Peyer's patch (tissue), 4 donors: ENCODE measurements at regions not wholly inside any gene's neighbourhood (a gene's known extent, or its start where the extent isn't known, plus 50 kb on each side); places are given as distances from the start of the nearest gene placed in this dataset.
"Not testable (repeated sequence)": the region's sequence is repeated elsewhere in the genome, so short reads cannot be mapped to it uniquely, and the experiment has no call there.

Experiments
- DNase-seq, 3 donors: peaks; one replicate each; pipeline ENCODE4 v3.0.0-alpha.2; 2017 to 2019
- H3K27ac ChIP-seq, 4 donors: fragments of 200-600 bp; sonication (generic); one replicate each; pipeline ENCODE4 v1.5.1; 2016 to 2019
- H3K27me3 ChIP-seq, 2 donors: fragments of 200-600 bp; sonication (generic); one replicate each; pipeline ENCODE4 v1.5.1; 2019
- H3K36me3 ChIP-seq, 3 donors: fragments of 200-600 bp; sonication (generic); one replicate each; pipeline ENCODE4 v1.5.1; 2016 to 2019
- H3K4me1 ChIP-seq, 4 donors: fragments of 200-600 bp; sonication (generic); one replicate each; pipeline ENCODE4 v1.5.1; 2016 to 2019
- H3K4me3 ChIP-seq, 4 donors: fragments of 200-600 bp; sonication (generic); 1 replicate in 3 of 4; 2 replicates in 1 of 4; pipeline ENCODE4 v1.5.1; 2016 to 2019; ENCODE audit warnings: mild to moderate bottlenecking in 1 of 4
- H3K9me3 ChIP-seq, 4 donors: fragments of 200-600 bp; sonication (generic); one replicate each; pipeline ENCODE4 v1.5.1; 2016 to 2019; ENCODE audit warnings: mild to moderate bottlenecking in 1 of 4
- POLR2A ChIP-seq, 2 donors: fragments of 450-650 bp; IDR thresholded peaks; one replicate each; pipeline ENCODE4 v1.5.1; 2017; ENCODE audit warnings: antibody characterized with exemption in 2 of 2, mild to moderate bottlenecking in 2 of 2, moderate library complexity in 2 of 2
- TF ChIP-seq, protein P1 (sequence below), 6 experiments: fragments of 450-650 bp in 4 of 6; fragments of 200-600 bp in 2 of 6; sonication (generic) in 1 of 6; IDR thresholded peaks; one replicate each; pipeline ENCODE4 v1.5.1; 2017 to 2019; ENCODE audit warnings: antibody characterized with exemption in 6 of 6, mild to moderate bottlenecking in 3 of 6, moderate library complexity in 1 of 6

DNA sequence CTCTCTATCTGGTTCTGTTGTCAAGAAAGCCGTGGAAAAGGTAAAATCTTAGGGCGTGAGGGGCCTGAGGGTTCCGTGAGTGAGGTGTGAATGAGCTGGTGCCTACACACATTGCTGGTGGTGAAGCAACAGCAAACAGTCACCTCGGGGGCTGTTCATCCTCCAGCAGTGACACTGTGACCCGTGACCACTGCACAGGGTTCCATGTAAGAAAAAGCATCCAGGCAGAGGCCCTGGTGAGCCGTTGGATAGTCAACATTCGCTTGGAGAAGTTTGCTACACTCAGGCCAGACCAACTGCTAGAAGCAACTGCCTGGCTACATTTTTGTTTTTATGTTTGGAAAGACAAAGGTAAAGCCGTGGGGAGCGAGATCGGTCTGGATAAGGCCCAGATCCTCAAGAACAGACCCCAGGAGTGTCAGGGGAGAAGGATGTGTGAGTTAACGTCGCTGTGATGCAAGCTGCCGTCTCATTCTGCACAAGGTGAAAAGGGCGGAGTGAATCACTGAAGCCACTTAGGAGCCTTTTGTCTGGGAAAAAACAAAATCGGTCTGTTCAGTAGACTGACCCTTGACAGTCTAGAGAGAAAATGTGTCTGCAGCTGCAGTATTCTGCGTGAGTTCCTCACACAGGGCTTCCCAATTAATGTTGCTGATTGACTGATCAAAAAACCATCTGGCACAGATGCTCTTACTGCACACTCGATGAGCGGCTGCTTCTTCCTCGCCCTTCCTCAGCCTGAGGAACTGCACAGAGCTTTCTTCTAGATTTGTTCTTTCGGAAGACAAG lies 404.0 kb downstream of the SMOC2 start:
- TF ChIP-seq, protein P1, sequence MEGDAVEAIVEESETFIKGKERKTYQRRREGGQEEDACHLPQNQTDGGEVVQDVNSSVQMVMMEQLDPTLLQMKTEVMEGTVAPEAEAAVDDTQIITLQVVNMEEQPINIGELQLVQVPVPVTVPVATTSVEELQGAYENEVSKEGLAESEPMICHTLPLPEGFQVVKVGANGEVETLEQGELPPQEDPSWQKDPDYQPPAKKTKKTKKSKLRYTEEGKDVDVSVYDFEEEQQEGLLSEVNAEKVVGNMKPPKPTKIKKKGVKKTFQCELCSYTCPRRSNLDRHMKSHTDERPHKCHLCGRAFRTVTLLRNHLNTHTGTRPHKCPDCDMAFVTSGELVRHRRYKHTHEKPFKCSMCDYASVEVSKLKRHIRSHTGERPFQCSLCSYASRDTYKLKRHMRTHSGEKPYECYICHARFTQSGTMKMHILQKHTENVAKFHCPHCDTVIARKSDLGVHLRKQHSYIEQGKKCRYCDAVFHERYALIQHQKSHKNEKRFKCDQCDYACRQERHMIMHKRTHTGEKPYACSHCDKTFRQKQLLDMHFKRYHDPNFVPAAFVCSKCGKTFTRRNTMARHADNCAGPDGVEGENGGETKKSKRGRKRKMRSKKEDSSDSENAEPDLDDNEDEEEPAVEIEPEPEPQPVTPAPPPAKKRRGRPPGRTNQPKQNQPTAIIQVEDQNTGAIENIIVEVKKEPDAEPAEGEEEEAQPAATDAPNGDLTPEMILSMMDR (IDR thresholded peaks at IDR 0.05) = no peak
- no peak for TF ChIP-seq POLR2A (IDR thresholded peaks at IDR 0.05)
- H3K4me3 ChIP-seq = no peak overlapping the region
- H3K27ac ChIP-seq = no peak overlapping the region
- no peaks in the 10 kb centered on the region for H3K9me3 ChIP-seq
- DNase-seq = no peak
- no peaks in the 10 kb centered on the region for H3K4me1 ChIP-seq
- no peaks in the 10 kb centered on the region for H3K36me3 ChIP-seq
- no peaks in the 10 kb centered on the region for H3K27me3 ChIP-seq

DNA sequence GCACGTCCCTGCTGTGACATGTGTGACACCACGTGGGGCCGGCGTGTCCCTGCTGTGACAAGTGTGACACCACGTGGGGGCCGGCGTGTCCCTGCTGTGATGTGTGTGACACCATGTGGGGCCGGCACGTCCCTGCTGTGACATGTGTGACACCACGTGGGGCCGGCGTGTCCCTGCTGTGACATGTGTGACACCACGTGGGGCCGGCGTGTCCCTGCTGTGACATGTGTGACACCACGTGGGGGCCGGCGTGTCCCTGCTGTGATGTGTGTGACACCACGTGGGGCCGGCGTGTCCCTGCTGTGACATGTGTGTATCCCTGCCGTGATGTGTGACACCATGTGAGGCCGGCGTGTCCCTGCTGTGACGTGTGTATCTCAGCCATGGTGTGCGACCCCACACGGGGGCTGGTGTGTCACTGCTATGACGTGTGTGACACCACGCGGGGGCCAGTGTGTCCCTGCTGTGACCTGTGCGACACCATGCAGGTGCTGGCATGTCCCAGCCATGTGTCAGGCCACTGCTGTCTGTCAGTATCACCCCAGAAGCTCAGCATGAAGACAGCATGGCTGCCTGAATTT lies 401.7 kb downstream of the SMOC2 start:
- not testable (repeated sequence) for H3K4me1 ChIP-seq, DNase-seq, H3K27me3 ChIP-seq, H3K27ac ChIP-seq, H3K4me3 ChIP-seq, H3K9me3 ChIP-seq, H3K36me3 ChIP-seq

DNA sequence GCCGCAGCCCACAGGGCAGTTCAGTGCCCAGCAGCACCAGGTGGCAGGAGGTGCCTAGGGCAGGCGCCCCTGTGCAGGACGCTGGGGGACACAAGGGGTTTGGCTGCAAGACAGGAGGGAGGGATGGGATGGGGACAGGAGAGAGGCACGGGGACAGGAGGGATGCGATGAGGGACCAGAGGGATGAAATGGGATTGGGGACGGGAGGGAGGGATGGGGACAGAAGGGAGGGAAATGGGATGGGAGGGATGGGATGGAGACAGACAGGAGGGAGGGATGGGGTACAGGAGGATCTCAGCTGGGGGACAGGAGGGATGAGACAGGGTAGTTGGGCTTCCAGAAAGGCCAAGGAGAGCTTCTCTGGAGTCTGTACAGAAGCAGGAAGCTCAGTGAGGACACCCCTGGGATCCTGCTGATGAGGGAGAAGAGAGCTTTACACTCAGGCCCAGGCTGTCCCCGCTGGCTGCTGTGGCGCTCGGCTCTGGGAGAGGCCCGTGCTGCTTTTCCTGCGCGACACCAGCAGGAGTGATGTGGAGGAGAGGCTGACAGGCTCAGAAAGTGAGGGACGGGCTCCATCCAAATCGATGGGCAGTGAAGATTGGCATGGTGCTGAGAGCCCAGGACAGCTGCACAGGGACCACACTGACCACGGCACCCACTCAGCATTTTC lies 400.8 kb downstream of the SMOC2 start:
- no peaks in the 10 kb centered on the region for H3K9me3 ChIP-seq

DNA sequence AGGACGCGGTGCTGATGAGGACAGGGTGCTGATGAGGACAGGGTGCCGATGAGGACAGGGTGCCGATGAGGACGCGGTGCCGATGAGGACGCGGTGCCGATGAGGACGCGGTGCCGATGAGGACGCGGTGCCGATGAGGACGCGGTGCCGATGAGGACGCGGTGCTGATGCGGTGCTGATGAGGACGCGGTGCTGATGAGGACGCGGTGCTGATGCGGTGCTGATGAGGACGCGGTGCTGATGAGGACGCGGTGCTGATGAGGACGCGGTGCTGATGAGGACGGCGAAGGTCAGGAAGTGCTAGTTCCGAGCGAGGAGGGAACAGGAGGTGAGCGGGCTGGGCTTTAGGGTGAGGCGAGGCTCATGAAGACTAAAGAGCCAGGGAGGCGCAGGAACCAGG lies 399.9 kb downstream of the SMOC2 start:
- H3K27ac ChIP-seq, H3K36me3 ChIP-seq, H3K4me1 ChIP-seq, DNase-seq, H3K9me3 ChIP-seq, H3K4me3 ChIP-seq, H3K27me3 ChIP-seq: not testable (repeated sequence)

More for the DNA sequence above, 400.8 kb downstream of the SMOC2 start:
- H3K27ac ChIP-seq = no peak overlapping the region
- no peak overlapping the region for H3K4me3 ChIP-seq
- H3K27me3 ChIP-seq = no peaks in the 10 kb centered on the region
- no peaks in the 10 kb centered on the region for H3K4me1 ChIP-seq
- no peaks in the 10 kb centered on the region for H3K36me3 ChIP-seq
- TF ChIP-seq POLR2A (IDR thresholded peaks at IDR 0.05) = no peak
- TF ChIP-seq, protein P1 (IDR thresholded peaks at IDR 0.05) = no peak
- no peak for DNase-seq

DNA sequence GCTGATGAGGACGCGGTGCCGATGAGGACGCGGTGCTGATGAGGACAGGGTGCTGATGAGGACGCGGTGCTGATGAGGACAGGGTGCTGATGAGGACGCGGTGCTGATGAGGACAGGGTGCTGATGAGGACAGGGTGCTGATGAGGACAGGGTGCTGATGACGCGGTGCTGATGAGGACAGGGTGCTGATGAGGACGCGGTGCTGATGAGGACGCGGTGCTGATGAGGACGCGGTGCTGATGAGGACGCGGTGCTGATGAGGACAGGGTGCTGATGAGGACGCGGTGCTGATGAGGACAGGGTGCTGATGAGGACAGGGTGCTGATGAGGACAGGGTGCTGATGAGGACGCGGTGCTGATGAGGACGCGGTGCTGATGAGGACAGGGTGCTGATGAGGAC lies 399.3 kb downstream of the SMOC2 start:
- not testable (repeated sequence) for H3K9me3 ChIP-seq, DNase-seq, H3K27me3 ChIP-seq, H3K36me3 ChIP-seq, H3K27ac ChIP-seq, H3K4me3 ChIP-seq, H3K4me1 ChIP-seq

DNA sequence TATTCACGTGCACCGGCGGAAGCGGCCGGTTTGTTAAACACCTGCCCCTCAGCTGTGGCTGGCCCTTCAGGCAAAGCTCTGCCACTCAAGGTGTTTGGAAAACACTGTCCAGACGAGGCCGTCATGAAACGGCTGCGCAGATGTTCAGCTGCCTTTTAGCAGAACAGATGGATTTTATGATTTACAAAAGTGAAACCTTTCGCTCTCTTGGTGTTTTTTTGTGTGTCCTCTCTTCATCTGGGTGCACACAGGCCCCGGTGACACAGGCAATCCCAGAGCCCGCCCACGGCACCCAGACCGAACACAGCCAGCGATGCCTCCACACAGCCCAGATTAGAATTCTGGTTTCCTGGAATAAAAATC lies 397.0 kb downstream of the SMOC2 start:
- H3K4me3 ChIP-seq = no peak overlapping the region
- H3K9me3 ChIP-seq = no peaks in the 10 kb centered on the region
- H3K27me3 ChIP-seq = no peaks in the 10 kb centered on the region
- H3K27ac ChIP-seq = no peak overlapping the region
- no peak for TF ChIP-seq POLR2A (IDR thresholded peaks at IDR 0.05)
- TF ChIP-seq, protein P1 (IDR thresholded peaks at IDR 0.05) = no peak
- DNase-seq = no peak
- no peaks in the 10 kb centered on the region for H3K4me1 ChIP-seq
- H3K36me3 ChIP-seq = no peaks in the 10 kb centered on the region

DNA sequence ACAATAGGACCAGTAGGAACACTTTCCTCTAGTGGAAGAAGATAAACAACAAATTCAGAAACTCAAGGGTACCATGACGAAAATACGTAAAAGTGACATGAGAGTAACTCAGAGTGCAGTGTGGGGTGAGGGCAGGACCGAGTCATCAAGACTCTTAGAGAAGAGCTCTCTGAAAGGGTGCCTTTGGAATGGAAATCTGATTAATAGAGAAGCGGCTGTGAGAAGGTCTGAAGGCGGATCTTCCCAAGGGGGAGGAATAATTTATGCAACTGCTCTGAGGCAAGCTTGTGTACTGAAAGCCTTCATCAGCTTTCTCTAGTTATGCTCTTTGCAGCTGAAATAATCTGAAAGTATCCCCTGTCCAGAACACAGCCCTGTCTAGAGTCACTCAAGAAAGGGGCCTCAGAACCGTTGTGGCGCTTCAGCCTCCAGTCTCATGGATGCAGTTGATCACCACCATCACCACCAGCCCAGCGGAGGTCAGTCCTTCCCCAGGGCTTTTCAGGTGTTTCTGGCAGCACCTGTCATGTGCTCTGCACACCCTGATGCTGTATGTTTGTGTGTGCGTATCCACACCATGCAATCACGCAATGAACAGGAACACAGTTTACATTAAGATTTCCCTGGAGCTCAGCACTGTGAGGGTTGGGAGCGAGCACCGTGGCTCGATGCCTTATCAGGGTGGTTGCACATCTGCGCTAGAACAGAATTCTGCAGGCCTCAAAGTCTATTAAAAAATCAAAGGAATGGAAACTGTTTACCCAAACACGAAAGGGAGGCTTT lies 396.5 kb downstream of the SMOC2 start:
- H3K27me3 ChIP-seq = no peaks in the 10 kb centered on the region
- H3K4me1 ChIP-seq = no peaks in the 10 kb centered on the region
- no peak overlapping the region for H3K4me3 ChIP-seq
- no peaks in the 10 kb centered on the region for H3K36me3 ChIP-seq
- H3K9me3 ChIP-seq = no peaks in the 10 kb centered on the region
- DNase-seq = no peak
- TF ChIP-seq, protein P1 (IDR thresholded peaks at IDR 0.05) = no peak
- no peak for TF ChIP-seq POLR2A (IDR thresholded peaks at IDR 0.05)
- H3K27ac ChIP-seq = no peak overlapping the region
